HG03439 (cell line): ENCODE measurements at regions not wholly inside any gene's neighbourhood (a gene's known extent, or its start where the extent isn't known, plus 50 kb on each side); places are given as distances from the start of the nearest gene placed in this dataset.

ENCODE experiments used
- ATAC-seq: cut with Tn5 transposase; IDR thresholded peaks from one replicate; pipeline ENCODE4 v1.9.1; 2021; ENCODE audit warnings: mild to moderate bottlenecking, moderate library complexity; ENCODE audit not compliant: unreplicated experiment

DNA sequence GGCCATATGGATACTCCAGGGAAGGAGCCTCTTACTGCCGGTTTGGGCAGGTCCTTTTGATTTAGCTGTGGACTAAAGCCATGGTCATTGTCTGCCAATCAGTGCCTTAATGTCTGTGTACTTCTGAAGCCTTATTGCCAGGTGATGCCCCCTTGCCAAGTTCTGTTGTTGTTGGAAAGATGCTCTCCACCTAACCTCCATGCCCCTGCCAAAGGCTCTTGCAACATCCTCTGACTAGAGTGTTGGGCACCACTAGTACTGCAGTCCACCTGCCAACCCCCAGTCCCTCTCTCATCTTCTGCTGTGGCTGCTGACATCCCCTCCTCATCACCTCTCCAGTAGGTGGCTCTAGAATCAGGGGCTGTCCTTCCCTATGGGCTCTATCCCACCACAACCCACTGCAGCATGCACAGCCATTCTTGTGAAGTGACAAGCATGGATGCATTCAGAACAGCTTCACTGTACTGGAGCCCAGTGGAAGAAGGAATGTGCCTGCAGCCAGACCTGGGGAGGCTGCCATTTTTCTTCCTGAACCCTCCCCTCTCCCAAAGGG is 375.3 kb upstream of the CDH5 start:
- no peak for ATAC-seq

DNA sequence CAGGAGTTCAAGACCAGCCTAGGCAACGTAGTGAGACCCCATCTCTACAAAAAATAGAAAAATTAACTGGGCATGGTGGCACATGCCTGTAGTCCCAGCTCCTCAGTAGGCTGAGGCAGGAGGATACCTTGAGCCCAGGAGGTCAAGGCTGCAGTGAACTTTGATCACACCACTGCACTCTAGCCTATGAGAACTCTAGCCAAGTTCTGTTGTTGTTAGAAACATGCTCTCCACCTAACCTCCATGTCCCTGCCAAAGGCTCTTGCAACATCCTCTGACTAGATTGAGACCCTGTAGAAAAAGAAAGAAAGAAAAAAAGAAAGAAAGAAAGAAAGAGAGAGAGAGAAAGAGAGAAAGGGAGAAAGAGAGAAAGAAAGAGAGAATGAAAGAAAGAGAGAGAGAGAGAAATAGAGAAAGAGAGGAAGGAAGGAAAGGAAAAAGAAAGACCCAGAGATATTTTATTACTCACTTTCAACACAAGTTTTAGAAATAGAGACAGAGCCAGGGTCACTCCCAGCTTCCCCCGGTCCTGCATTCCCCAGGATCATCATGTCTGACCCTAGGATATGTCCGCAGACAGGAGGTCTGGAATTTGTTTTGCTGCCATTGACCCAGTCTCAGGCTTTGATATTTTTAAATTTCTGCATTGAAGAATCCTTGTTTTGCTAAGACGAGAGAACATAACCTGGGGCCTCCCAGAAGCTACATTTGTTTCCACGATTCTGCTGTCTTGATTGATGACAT is 376.5 kb upstream of the CDH5 start:
- no peak for ATAC-seq

DNA sequence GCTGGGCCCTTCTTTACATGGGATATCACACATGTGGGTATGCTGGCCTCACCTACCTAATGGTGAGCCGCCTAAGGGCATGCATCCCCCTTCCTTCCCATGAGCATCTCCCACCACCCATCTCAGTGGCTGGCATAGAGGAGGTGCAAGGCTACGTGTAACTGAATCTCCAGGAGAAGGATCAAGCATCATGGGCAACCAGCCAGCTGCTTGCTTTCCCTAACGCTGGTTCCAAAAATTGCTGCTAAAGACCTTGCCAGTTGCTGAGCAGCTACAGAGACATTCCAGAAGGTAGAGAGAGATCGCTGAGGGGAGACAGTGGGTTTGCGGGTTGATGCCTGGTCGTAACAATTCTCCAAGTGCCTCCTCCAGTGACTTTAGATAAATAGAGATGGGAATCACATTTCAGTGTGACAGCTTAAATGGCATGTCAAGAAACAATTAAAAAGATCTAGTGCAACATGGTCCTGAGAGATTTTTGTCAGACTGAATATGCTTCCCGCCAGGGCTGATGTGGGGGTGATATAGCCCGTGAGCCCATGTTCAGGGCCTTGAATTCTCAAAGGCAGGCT is 378.4 kb upstream of the CDH5 start:
- no peak for ATAC-seq

DNA sequence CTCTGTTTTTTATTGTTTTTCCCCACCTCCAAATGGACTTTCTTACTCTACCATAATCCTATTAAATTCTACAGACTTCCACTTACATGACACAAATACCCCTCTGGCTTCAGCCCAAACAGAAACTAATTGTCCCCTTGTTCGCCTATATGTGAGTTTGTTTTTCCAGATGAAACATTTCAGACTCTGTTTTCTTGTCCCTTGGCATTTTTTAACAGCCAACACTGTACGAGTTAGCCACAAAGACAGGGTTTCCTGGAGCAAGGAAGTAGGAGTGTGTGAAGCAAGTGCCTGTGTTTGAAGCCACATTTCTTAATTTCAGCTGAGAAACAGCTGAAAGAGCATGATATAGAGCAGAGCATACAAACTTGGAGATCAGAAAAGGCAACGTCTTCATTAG is 382.2 kb upstream of the CDH5 start:
- no peak for ATAC-seq

DNA sequence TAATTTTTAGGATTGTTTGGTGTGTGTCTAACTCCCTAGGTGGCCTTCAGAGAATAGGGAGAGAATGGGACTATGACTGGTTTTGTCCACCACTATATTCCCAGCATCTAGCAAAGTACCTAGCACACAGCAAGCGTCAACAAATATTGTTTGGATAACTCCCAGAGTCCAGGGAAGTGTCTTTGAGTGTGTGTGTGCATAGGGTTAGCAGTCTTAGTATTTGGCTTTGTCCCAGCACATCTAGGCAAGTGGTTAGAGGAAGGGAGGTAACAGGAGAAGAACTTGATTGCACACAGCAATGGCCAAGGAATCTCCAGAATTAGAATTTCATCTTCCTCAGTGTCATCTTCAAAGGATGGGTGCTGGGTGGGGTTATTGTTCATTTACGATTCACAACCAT is 385.4 kb upstream of the CDH5 start:
- ATAC-seq, result no peak

DNA sequence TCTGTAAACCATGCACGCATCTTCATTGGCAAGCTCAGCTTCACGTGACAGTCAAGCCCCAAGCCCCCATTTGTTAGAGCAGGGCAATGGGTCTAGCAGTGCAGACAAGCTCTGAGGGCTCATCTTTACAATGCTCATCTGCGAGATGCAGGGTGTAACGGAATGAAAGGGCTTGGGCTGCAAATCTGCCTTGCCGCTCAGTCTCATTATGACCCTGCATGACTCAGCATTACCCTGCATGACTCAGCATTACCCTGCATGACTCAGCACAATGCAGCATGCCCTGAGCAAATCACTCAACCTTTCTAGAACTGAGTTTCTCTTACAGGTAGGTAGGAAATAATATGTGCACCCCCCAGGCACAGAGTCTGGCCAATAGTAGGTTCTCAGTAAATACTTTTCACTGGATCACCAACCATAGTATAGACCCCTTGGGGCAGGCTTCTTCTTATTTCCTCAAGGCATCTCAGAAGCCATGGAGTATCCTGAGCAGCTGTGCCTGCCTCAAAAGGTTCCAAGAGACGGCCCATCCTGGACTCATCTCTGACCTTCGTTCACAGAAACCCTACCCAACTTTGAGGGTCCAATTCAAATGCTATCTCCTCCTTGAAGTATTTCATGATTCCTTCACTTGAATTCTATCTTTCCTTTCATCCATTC is 391.3 kb upstream of the CDH5 start:
- no peak for ATAC-seq

DNA sequence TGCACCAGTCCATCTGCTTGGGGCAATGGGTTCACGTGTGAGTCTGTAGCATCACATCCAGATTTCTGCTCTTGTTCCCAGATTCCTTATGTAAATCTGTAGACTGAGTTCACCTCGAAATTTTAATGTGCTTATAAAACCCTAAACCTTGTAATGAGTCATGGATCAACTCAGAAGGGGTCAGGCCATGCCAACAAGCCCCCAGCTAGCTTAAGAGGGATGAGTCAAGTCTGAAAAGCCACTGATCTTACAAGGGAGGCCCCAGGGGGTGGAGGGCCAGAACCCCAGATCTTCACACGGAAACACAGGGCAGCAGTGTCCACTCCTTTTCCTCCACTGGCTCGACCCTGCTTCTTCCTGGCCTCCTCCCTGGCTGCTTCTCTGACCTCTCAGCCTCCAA is 399.1 kb upstream of the CDH5 start:
- ATAC-seq, result no peak

DNA sequence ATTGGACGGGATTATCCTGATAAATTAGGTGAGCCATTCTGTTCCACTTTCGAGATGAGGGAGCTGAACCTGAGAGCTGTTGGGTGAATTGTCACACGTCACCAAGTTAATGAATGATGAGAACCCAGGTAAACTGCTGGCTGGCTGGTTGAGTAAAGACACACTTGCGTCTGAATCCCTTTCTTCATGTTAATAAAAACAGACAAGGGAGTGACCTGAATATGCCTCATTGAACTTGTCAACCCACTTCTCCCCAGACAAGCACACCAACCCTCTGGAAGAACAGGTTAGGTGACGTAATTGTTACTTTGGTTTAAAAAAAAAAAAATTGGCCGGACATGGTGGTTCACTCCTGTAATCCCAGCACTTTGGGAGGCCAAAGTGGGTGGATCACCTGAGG is 400.9 kb upstream of the CDH5 start:
- no peak for ATAC-seq

DNA sequence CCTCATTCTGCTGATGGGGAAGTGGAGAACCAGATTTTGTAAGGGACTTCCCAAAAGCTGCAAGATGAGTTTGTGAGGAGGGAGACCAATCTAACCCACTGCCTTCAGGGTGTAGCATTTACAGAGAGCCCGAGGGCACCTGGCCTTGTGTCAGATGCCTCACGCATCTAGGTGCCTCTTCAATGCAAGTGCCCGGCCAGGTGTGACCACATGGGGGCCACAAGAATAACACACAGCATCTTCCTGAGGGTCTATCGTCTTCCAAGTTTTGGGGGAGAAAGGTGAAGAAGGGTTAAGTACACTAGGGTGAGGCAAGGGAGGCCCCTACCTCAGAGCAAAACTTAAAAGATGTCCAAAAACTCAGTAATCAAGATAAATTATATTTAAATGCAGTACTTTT is 401.7 kb upstream of the CDH5 start:
- no peak for ATAC-seq

DNA sequence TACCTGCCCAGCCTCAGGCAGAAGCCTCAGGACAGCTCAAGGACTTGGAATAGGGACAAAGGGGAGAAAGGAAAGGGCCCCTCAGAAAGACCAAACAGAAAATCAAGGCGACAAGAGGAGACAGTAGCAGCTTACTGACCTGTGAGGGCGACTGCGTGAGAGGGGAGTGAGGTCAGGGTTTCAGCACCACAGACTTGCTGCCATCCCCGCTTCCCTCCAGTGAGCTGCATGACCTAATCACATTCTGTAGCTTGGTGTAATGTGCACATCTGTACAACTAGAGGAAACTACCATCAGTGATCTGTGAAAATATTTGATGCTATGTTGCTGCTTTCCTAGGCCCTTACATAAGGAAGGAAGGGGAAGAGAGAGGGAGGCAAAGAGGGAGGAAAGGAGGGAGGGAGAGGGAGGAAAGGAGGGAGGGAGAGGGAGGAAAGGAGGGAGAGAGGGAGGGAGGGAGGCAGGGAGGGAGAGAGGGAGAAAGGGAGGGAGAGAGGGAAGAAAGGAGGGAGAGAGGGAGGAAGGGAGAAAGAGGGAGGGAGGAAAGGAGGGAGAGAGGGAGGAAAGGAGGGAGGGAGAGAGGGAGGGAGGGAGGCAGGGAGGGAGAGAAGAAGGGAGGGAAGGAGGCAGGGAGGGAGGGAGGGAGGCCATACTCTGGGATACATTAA is 404.9 kb upstream of the CDH5 start:
- no peak for ATAC-seq

DNA sequence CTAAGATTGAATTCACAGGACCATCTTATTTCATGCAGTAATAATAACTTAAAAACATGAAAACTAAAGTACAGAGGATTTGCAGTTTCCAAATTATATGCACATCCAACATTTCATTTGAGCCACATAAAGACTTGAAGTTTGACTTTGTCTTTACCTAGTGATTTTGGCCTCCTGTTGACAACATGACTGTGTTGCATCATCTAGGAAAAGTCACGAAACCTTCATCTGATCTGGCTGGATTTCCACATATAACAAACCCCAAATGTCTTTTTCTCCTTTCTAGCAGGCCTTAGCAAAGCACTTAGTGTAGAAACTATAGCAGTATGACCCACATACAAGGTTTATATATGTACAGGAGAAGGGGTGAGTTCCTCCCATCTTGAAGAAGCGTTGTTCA is 406.5 kb upstream of the CDH5 start:
- ATAC-seq, result no peak

DNA sequence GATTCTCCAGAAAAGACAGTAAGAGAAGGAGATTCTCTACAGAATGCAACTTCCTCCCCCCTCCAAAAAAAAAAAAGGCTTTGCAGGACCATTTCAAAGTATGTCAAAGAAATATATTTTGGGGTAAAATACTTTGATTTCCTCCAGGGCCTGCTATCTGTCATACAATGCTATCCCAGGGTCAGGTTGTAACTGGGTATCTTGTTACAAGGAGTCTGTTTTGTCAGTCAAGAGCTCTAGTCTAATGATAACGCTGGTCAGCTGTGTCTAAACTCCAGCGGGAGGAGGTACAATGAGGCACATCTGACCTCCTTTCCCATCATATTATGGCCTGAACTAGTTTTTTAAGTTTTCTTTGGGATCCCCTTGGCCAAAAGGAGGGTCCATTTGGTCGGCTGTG is 408.4 kb upstream of the CDH5 start:
- ATAC-seq, result no peak

DNA sequence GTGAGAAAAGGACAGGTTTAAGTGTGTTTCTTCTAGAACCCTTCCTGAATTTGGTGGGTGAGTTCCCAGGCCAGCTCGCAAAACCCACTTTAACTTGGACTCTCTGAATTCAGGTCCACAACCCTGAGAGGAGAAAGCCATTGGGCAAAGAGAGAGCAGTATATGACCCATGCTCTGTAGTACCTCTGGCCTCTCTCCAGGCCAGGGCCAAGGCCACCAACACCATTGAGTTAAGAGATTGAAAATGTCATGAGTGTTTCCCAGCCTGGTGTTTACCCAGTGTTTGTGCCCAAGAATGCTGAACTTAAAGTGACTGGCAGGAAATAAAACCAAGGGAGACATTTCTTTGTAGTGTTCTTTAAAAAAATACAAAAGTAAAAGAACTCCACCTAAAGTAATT is 410.4 kb upstream of the CDH5 start:
- no peak for ATAC-seq

DNA sequence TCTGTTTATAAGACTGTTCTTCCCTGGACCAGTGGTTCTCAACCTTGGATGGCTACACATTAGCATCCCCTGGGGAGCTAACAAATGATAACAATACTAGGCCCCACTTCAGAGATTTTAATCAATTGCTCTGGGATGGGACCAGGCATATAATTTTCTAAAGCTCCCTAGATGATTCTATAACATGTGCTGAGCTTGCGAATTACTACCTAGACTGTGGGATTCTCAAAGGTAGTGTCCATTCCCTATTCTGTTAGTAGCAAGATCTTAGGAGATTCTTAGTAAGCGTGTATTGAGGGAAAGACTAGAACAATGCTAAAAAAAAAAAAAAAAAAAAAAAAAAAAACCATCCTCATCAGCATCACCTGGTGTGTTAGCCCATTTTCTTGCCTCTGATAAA is 412.0 kb upstream of the CDH5 start:
- ATAC-seq, result no peak

DNA sequence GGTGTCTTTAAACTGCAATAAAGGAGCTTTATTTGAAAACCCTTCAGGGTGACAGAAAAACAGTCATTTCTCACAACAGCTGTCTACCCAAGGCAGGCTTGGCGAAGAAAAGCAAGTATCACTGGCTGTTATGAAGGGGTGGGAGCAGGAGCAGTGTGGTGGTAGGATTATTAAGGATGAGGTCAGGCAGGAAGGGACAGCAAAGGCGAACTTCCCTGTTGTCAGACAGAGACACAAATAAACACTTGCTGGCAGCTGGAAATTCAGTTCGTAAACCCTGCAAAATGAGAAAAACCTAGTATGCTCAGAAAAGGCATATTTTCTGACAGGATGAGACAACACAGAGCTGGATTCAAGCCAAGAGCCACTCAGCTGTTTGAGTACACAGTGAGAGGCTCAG is 416.3 kb upstream of the CDH5 start:
- no peak for ATAC-seq

DNA sequence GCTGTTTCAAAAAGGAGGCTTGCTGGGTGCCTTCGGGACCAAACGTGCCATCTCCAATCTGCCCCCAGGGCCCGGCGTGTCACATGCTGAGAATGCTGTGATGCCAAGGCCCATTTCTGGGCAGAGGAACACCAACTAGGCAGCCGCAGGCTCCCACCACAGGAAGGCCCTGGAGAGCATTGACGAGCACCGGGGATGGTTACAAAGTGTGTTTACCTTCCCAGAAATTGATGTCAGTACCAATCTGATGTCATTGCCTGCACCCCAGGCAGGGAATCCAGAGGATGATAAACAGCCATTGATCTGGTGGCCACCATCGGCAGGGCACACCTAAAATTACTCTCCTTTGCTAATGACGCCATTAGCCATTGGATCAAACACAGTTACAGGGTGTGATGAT is 418.1 kb upstream of the CDH5 start:
- no peak for ATAC-seq

DNA sequence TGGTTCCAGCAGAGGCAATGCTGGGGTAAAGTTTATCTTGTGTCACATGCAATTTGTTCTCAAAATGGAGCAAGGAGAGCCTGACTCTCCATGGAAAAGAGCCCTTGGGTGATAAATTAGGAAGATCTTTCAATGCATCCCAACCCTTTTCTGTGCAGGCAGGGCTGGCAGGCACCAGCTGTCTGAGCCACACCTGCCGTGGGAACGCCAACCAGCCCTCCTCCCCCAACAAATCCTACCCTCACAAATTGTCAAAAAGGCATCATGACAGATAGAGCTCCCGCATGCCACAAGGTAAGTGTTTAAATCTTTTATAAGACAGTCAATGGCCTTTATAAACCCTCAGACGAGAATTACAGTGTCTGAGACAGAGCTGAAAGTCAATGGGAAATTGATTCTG is 418.5 kb upstream of the CDH5 start:
- no peak for ATAC-seq

DNA sequence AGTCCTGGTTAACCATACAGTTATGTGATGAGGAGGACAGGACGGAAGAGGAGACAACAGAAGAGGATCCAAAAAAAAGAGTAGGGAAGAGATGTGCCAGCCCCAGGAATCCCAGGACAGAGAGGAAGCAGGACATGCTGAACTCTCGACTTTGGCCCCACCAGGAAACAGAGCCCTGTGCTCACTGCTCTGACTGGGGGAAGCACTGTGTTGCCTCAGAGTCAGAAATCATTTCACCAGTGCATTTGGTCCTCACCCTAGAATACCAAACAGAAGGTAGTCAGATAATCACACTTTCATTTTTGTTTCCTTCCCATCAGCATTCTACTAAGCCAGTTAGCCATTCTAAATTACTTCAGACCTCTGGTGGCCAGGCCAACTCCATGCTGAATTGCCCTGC is 421.0 kb upstream of the CDH5 start:
- ATAC-seq, result no peak

DNA sequence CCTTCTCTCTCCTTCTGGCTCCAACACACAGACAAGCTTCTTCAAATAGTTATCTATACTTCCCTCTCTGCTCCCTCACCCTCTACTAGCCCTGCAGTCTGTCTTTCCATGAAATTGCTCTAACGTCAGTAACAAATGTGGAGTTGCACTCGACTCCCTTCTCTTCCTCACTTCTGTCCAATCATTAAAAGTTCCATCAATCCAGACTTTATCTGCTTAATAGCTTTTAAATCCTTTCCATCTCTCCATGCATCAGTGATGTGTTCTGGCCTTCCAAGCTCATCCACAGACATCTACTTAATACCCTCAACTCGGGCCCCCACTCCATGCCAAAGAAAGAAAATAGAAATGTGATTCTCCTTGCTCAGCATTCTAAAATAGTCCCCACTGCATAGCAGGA is 422.1 kb upstream of the CDH5 start:
- no peak for ATAC-seq

DNA sequence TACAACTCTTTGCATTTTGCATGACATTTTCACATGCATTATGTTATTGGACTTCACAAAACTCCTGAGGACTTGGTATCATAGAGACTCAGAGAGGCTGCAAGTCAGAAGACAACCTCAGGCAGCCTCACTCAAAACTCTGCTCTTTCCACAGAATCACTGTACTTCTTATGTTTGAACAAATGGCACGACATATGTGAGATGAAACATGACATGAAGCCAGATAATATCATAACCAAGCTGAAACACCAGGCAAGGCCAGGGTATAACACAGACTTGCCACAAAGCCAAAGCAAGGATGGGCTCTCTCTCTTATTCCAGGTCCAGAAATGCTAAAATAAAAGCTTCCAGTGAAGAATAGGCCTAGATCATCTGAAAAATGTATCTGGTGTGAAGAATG is 425.8 kb upstream of the CDH5 start:
- ATAC-seq, result no peak

DNA sequence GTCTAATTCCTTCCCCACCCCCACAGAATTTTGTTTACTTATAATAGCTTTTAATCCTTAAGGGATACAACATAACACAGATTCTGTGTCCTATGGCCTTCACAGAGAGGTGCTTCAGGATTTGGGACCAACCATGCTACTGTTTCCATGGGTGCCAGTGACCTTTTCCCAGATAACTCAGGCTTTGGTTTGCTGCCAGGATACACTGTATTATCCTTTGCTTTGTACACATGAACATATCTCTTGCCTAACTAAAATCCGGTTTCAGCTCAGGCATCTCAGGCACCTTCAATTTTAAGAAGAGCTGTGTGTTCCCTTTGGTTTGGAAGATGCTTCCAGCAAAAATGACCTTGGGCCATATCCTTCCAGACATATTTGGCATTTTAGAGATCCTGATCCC is 428.4 kb upstream of the CDH5 start:
- ATAC-seq, result no peak

DNA sequence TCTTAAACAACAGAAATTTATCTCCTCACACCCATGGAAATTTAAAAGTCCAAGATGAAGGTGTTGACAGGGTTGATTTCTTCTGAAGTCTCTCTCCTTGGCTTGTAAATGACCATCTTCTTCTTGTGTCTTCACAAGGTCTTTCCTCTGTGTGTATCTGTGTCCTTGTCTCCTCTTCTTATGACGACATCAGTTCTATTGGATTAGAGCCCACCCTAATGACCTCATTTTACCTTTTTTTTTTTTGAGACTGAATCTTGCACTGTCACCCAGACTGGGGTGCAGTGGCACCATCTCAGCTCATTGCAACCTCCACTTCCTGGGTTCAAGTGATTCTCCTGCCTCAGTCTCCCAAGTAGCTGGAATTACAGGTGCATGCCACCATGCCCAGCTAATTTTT is 429.0 kb upstream of the CDH5 start:
- no peak for ATAC-seq
